ENCODE measurements at regions not wholly inside any gene's neighbourhood (a gene's known extent, or its start where the extent isn't known, plus 50 kb on each side); places are given as distances from the start of the nearest gene placed in this dataset.

DNA sequence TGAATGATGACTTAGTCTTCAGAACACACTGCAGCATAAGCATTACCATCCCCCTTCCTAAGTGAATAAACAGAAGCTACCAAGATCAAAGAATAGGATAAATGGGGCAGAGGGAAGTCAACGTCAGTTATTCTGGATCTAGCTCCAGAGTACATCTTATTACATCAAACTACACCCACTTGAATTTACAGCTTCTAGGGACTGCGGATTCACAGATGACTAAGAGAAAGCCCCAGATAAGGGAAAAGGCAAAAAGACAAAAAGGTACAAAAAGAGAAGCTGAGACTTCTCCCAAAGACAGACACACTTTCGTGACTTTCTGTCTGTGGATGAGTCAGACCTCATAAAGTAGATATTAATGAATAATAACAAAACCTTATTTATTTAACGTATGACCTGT, 457.9 kb upstream of the BRINP1 start:
- Histone ChIP-seq H3K27me3 (ENCODE audit: control insufficient read depth, insufficient read depth, low read length) (no peaks in the 10 kb centered on the region), H3K36me3 (ENCODE audit: control insufficient read depth, insufficient read depth, low read length) (no peaks in the 10 kb centered on the region), H3K4me3 (ENCODE audit: low read depth, low read length) (no peak overlapping the region)
- DNase-seq (ENCODE audit: low read depth) (no peak), FAIRE-seq (no peak)
- TF ChIP-seq, protein P1, sequence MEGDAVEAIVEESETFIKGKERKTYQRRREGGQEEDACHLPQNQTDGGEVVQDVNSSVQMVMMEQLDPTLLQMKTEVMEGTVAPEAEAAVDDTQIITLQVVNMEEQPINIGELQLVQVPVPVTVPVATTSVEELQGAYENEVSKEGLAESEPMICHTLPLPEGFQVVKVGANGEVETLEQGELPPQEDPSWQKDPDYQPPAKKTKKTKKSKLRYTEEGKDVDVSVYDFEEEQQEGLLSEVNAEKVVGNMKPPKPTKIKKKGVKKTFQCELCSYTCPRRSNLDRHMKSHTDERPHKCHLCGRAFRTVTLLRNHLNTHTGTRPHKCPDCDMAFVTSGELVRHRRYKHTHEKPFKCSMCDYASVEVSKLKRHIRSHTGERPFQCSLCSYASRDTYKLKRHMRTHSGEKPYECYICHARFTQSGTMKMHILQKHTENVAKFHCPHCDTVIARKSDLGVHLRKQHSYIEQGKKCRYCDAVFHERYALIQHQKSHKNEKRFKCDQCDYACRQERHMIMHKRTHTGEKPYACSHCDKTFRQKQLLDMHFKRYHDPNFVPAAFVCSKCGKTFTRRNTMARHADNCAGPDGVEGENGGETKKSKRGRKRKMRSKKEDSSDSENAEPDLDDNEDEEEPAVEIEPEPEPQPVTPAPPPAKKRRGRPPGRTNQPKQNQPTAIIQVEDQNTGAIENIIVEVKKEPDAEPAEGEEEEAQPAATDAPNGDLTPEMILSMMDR (IDR thresholded peaks at IDR 0.05; ENCODE audit: insufficient read depth, low read length, severe bottlenecking): no peak

DNA sequence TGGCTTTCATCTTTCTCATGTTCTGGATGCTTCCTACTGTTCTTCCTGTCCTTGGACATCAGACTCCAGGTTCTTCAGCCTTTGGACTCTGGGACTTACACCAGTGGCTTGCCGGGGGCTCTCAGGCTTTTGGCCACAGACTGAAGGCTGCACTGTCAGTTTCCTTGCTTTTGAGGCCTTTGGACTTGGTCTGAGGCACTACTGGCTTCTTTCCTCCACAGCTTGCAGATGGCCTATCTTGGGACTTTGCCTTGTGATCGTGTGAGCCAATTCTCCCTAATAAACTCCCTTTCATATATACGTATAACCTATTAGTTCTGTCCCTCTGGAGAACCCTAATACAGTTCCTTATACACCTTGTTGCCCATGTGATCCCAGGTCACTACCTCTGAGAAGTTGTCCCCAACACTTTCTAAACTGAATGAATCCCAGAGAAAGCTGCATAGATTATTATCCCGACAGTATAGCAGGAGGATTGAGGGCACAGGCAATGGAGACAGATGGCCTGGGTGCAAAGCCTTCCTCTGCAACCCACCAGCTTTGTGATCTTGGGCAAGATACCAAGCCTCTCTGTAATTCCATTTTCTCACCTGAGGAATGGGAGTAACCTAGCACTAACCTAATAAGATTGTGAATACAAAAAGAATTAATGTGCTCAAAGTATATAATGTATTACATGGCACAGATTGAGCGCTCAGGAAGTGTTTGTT, 449.6 kb upstream of the BRINP1 start:
- TF ChIP-seq, protein P1 (IDR thresholded peaks at IDR 0.05; ENCODE audit: insufficient read depth, low read length, severe bottlenecking): no peak
- FAIRE-seq: no peak
- Histone ChIP-seq H3K4me3 (ENCODE audit: low read depth, low read length) (no peak overlapping the region), H3K27me3 (ENCODE audit: control insufficient read depth, insufficient read depth, low read length) (no peaks in the 10 kb centered on the region), H3K36me3 (ENCODE audit: control insufficient read depth, insufficient read depth, low read length) (no peaks in the 10 kb centered on the region)
- no peak for DNase-seq (ENCODE audit: low read depth)

DNA sequence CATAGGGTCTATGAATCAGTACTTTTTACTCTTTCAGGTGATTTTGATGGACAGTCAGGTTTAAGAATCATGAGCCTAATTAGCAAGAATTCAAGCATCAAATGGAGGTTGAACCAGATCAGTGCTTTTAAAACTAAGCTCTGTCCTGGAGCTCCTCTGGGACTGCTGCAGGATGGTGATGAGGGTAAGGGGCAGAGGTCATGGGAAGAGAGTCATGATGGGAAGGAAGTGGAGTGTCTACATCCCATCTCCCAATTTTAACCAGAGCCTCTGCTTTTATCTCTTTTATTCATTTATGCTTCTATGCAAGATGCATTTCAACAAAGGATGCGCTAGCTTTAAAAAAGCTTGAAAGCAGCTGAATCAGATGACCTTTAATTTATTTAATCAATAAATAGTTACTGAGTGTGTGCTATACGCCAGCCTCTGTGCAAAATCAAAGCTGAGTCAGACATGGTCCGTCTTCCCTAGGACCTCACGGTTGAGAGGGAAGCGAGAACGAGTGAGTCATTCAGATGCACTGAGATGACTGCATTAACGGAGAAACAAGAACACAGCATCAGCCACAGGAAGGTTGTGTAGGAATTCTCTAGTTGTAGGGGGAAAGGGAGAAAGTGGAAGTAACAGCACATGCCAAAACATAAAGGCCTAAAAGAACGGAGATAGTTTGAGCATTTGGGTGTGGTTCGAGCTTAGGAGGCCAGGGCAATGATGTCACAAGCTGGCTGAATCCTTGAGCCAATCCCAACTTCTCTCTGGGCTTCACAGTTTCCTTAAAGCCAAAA, 441.6 kb upstream of the BRINP1 start:
- peak; percentile 58 for FAIRE-seq
- Histone ChIP-seq H3K27me3 (ENCODE audit: control insufficient read depth, insufficient read depth, low read length) (no peaks in the 10 kb centered on the region), H3K4me3 (ENCODE audit: low read depth, low read length) (no peak overlapping the region), H3K36me3 (ENCODE audit: control insufficient read depth, insufficient read depth, low read length) (no peaks in the 10 kb centered on the region)
- TF ChIP-seq, protein P1 (IDR thresholded peaks at IDR 0.05; ENCODE audit: insufficient read depth, low read length, severe bottlenecking): no peak
- DNase-seq (ENCODE audit: low read depth): no peak

DNA sequence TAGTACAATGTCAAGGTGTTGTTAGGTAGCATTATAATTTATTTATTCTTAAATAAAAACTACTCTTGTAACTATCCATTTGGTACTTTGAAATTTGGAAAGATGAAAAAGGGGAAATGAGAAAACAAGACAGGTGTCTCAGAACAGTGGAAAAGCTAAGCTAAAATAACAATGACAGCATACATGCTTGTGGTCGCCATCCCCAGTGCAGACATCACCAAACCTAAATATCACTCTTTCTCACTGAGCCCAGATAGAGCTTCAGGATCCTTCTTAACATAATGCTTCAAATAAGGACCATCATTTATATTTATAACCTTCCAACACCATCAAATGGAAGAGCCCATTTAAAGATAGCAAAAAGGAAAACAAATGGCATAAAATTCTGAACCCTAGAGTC, 434.4 kb upstream of the BRINP1 start:
- FAIRE-seq (no peak), DNase-seq (ENCODE audit: low read depth) (no peak)
- TF ChIP-seq, protein P1 (IDR thresholded peaks at IDR 0.05; ENCODE audit: insufficient read depth, low read length, severe bottlenecking): no peak
- no peaks in the 10 kb centered on the region for H3K36me3 ChIP-seq (ENCODE audit: control insufficient read depth, insufficient read depth, low read length)
- no peak overlapping the region for H3K4me3 ChIP-seq (ENCODE audit: low read depth, low read length)
- no peaks in the 10 kb centered on the region for H3K27me3 ChIP-seq (ENCODE audit: control insufficient read depth, insufficient read depth, low read length)

DNA sequence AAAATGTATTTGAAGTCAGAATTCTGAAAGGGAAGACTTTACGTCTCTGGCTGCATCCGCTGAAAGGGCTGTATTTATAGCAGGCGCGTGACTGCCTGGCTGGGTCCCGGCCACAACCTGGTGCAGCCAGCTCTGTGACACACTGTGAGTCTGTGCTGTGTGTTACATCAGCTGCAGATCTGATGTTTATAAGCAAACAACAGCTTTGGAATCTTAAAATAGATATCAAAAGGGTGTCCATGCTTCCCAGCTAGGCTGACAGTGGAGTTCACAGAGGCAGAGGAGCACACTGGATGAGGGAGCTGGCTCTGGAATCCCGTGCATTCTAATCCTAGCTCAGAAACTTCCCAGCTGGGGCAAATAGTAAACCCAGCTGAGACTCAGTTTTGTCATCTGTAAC, 433.4 kb upstream of the BRINP1 start:
- TF ChIP-seq, protein P1 (IDR thresholded peaks at IDR 0.05; ENCODE audit: insufficient read depth, low read length, severe bottlenecking): no peak
- Histone ChIP-seq H3K36me3 (ENCODE audit: control insufficient read depth, insufficient read depth, low read length) (no peaks in the 10 kb centered on the region), H3K27me3 (ENCODE audit: control insufficient read depth, insufficient read depth, low read length) (no peaks in the 10 kb centered on the region), H3K4me3 (ENCODE audit: low read depth, low read length) (no peak overlapping the region)
- DNase-seq (ENCODE audit: low read depth) (no peak), FAIRE-seq (no peak)

Measured in bronchial epithelial cell (primary cell).